Ovary (tissue), 7 donors: ENCODE measurements at regions not wholly inside any gene's neighbourhood (a gene's known extent, or its start where the extent isn't known, plus 50 kb on each side); places are given as distances from the start of the nearest gene placed in this dataset.

Source experiments
- DNase-seq, 5 donors: peaks; one replicate each; pipeline ENCODE4 v3.0.0-alpha.2; 2019 to 2020
- H3K27ac ChIP-seq, 2 donors: fragments of 200-600 bp; one replicate each; pipeline versions ENCODE4 v1.5.1 to v1.8.0; 2019 to 2022
- H3K27me3 ChIP-seq: fragments of 200-600 bp; one replicate; pipeline ENCODE4 v1.8.0; 2022
- H3K36me3 ChIP-seq: fragments of 200-600 bp; sonication (generic); one replicate; pipeline ENCODE4 v1.5.1; 2019
- H3K4me1 ChIP-seq: one replicate; pipeline ENCODE4 v1.8.1; 2013; ENCODE audit warnings: mild to moderate bottlenecking, moderate library complexity; ENCODE audit not compliant: insufficient read depth
- H3K4me3 ChIP-seq: fragments of 200-600 bp; sonication (generic); one replicate; pipeline ENCODE4 v1.5.1; 2017
- H3K9me3 ChIP-seq, 2 donors: fragments of 200-600 bp in 1 of 2; sonication (generic) in 1 of 2; one replicate each; pipeline versions ENCODE4 v1.5.1 to v1.8.1; 2013 to 2019; ENCODE audit warnings: mild to moderate bottlenecking in 1 of 2, moderate library complexity in 1 of 2
- CTCF ChIP-seq, 3 donors: fragments of 450-650 bp in 2 of 3; fragments of 200-600 bp in 1 of 3; IDR thresholded peaks; one replicate each; pipeline versions ENCODE4 v1.5.1 to v1.8.0; 2016 to 2022; ENCODE audit warnings: antibody characterized with exemption in 3 of 3, mild to moderate bottlenecking in 1 of 3
- EP300 ChIP-seq: sonication (generic); formaldehyde crosslinking; IDR thresholded peaks from one replicate; pipeline ENCODE4 v1.6.1; 2017; ENCODE audit warnings: antibody characterized with exemption
- POLR2A ChIP-seq: fragments of 450-650 bp; IDR thresholded peaks from one replicate; pipeline ENCODE4 v1.6.1; 2017; ENCODE audit warnings: antibody characterized with exemption, mild to moderate bottlenecking, moderate library complexity
- WGBS, 3 donors: extraction: QIAGEN DNeasy Blood & Tissue Kit in 1 of 3; methylation state at CpG; one replicate each; pipeline versions ENCODE4 v1.1.5 to v1.1.7; 2013 to 2017; 5-methylcytosine and 5-hydroxymethylcytosine counted together
- intact Hi-C, 4 donors: fragments of 100-400 bp; cut with DNase I; formaldehyde crosslinking; loops; one replicate each; pipeline versions ENCODE4 v1.11.0 to v1.15.1; 2022 to 2023
- donor health status: DM: no; HTN: no; CAD: no; lungs with moderate emphysema.
- donor health status: DM: no; HTN: no; CAD: no.
- donor health status: Bipolar disorder and iron deficiency.
- donor health status: DM: no; HTN: no; CAD: no.
- donor health status: DM: yes; HTN: yes; CAD: no.

GRCh38 chrX:127128282-127128681, 308.8 kb downstream of the PRR32 start:
- H3K27ac ChIP-seq = no peak overlapping the region
- H3K4me1 ChIP-seq = no peaks in the 10 kb centered on the region
- no peak overlapping the region for H3K4me3 ChIP-seq
- no peaks in the 10 kb centered on the region for H3K27me3 ChIP-seq
- no peak for TF ChIP-seq POLR2A
- TF ChIP-seq CTCF (IDR thresholded peaks at IDR 0.05) = no peak
- no peak for TF ChIP-seq EP300
- DNase-seq = no peak
- intact Hi-C loops = loop anchor here in 1 of 4 donors (2.0 kb wide), 1 partner anchor 19 kb away; no protein-coding TSS in a partner anchor
- H3K9me3 ChIP-seq = no peaks in the 10 kb centered on the region
- no peaks in the 10 kb centered on the region for H3K36me3 ChIP-seq
- 78 to 93% (median 83%) methylated on average over 5 of the region's 5 CpGs for WGBS, 3 donors

- no peaks in the 10 kb centered on the region for H3K4me1 ChIP-seq
- H3K36me3 ChIP-seq = no peaks in the 10 kb centered on the region
- H3K4me3 ChIP-seq = no peak overlapping the region
- WGBS, 3 donors = 74 to 85% (median 84%) methylated on average over 2 of the region's 2 CpGs
- H3K27me3 ChIP-seq = no peaks in the 10 kb centered on the region
- no peak for TF ChIP-seq CTCF (IDR thresholded peaks at IDR 0.05)
- no peak for TF ChIP-seq POLR2A
- TF ChIP-seq EP300 = no peak
- intact Hi-C loops = loop anchor here in 1 of 4 donors (2.0 kb wide), 1 partner anchor 21 kb away; no protein-coding TSS in a partner anchor
- no peak overlapping the region for H3K27ac ChIP-seq
- no peaks in the 10 kb centered on the region for H3K9me3 ChIP-seq
- no peak for DNase-seq
Observed at GRCh38 chrX:127129510-127129909, 310.0 kb downstream of the PRR32 start.

GRCh38 chrX:127138218-127138617, 318.7 kb downstream of the PRR32 start:
- H3K9me3 ChIP-seq = no peaks in the 10 kb centered on the region
- no peaks in the 10 kb centered on the region for H3K36me3 ChIP-seq
- H3K4me3 ChIP-seq = no peak overlapping the region
- H3K27ac ChIP-seq = no peak overlapping the region
- H3K4me1 ChIP-seq = no peaks in the 10 kb centered on the region
- H3K27me3 ChIP-seq = no peaks in the 10 kb centered on the region
- no peak for TF ChIP-seq CTCF (IDR thresholded peaks at IDR 0.05)
- TF ChIP-seq EP300 = no peak
- no peak for TF ChIP-seq POLR2A
- DNase-seq = no peak
- intact Hi-C loops = no loop called here
- 26 to 44% (median 43%) methylated on average over 1 of the region's 1 CpG for WGBS, 3 donors

- H3K27ac ChIP-seq = no peak overlapping the region
- intact Hi-C loops = no loop called here
- H3K4me3 ChIP-seq = no peak overlapping the region
- WGBS, 3 donors = 66 to 81% (median 80%) methylated on average over 3 of the region's 3 CpGs
- DNase-seq = no peak
- TF ChIP-seq POLR2A = no peak
- no peaks in the 10 kb centered on the region for H3K27me3 ChIP-seq
- H3K4me1 ChIP-seq = no peaks in the 10 kb centered on the region
- H3K9me3 ChIP-seq = no peaks in the 10 kb centered on the region
- H3K36me3 ChIP-seq = no peaks in the 10 kb centered on the region
Observed at GRCh38 chrX:127177966-127178365, 358.4 kb downstream of the PRR32 start.

- Histone ChIP-seq H3K4me3 (no peak overlapping the region), H3K27me3 (no peaks in the 10 kb centered on the region), H3K36me3 (no peaks in the 10 kb centered on the region), H3K4me1 (no peaks in the 10 kb centered on the region), H3K27ac (no peak overlapping the region), H3K9me3 (no peaks in the 10 kb centered on the region)
- intact Hi-C loops = no loop called here
- TF ChIP-seq EP300 = no peak
- TF ChIP-seq POLR2A = no peak
- TF ChIP-seq CTCF (IDR thresholded peaks at IDR 0.05) = no peak
- 69 to 77% (median 76%) methylated on average over 3 of the region's 3 CpGs for WGBS, 3 donors
- DNase-seq = no peak
Observed at GRCh38 chrX:127187095-127187494, 367.6 kb downstream of the PRR32 start.
